ENCODE measurements at regions not wholly inside any gene's neighbourhood (a gene's known extent, or its start where the extent isn't known, plus 50 kb on each side); places are given as distances from the start of the nearest gene placed in this dataset.

DNA sequence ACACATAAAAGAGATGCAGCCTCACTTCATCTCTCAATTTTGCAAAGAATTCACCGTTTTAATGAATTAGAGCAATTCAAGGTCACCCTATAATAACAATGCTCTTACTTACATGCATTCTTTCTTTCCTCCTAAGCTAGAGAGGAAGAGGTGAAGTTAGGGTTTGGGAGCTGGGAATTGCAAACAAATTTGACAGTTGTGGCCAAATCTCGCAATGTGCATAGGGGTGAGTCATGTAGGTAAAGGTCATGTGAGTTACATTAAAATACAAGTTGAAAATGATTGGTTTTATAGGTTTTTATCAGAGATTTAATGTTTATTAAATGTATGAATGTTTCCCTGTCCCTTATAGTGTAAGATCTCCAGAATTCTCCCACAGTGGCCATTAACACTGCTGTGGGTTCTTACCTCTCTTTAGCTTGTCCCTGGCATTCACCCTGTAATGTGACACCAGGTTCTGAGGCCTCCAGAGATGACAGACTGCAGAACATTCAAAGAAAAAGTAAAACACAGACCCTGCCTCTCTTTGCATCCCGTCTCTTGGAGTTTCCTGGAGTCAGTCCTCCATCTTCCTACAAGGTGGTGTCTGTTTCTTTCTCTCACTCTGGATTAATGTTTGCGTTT, 53.7 kb upstream of the LGALSL start:
- TF ChIP-seq CTCF (IDR thresholded peaks at IDR 0.05) (no peak), POLR2AphosphoS5 (IDR thresholded peaks at IDR 0.05) (no peak), POLR2A (IDR thresholded peaks at IDR 0.05) (no peak)
- no peak for DNase-seq (ENCODE audit: low spot score in 2 of 2)
- no peaks in the 10 kb centered on the region for H3K4me1 ChIP-seq
- no peaks in the 10 kb centered on the region for H3K27me3 ChIP-seq
- H3K4me3 ChIP-seq, result no peak overlapping the region
- no peaks in the 10 kb centered on the region for H3K9me3 ChIP-seq
- intact Hi-C loops (cut with DNase I; ENCODE audit: low total_unique reads), result no loop called here
- H3K36me3 ChIP-seq, result no peaks in the 10 kb centered on the region
- no peak overlapping the region for H3K27ac ChIP-seq

GRCh38 chr2:64400733-64401528, 53.0 kb upstream of the LGALSL start:
- intact Hi-C loops (cut with DNase I; ENCODE audit: low total_unique reads), result no loop called here
- Histone ChIP-seq H3K36me3 (no peaks in the 10 kb centered on the region), H3K27ac (peak overlapping the region in 1 of 2 donors; percentile 23), H3K9me3 (no peaks in the 10 kb centered on the region), H3K27me3 (no peaks in the 10 kb centered on the region), H3K4me1 (peaks cover 0 to 4% of the 10 kb centered on the region in 2 donors), H3K4me3 (no peak overlapping the region)
- no peak for DNase-seq (ENCODE audit: low spot score in 2 of 2)
- TF ChIP-seq POLR2A (IDR thresholded peaks at IDR 0.05) (no peak), CTCF (IDR thresholded peaks at IDR 0.05) (no peak), POLR2AphosphoS5 (IDR thresholded peaks at IDR 0.05) (no peak)

GRCh38 chr2:64401529-64401880, 52.5 kb upstream of the LGALSL start:
- DNase-seq (ENCODE audit: low spot score in 2 of 2), result no peak
- H3K27ac ChIP-seq, result peak overlapping the region in 1 of 2 donors; percentile 23
- no peaks in the 10 kb centered on the region for H3K27me3 ChIP-seq
- no peaks in the 10 kb centered on the region for H3K9me3 ChIP-seq
- H3K36me3 ChIP-seq, result no peaks in the 10 kb centered on the region
- intact Hi-C loops (cut with DNase I; ENCODE audit: low total_unique reads), result no loop called here
- H3K4me1 ChIP-seq, result peaks cover 0 to 7% of the 10 kb centered on the region in 2 donors
- H3K4me3 ChIP-seq, result no peak overlapping the region
- TF ChIP-seq CTCF (IDR thresholded peaks at IDR 0.05) (no peak), POLR2AphosphoS5 (IDR thresholded peaks at IDR 0.05) (no peak), POLR2A (IDR thresholded peaks at IDR 0.05) (no peak)

DNA sequence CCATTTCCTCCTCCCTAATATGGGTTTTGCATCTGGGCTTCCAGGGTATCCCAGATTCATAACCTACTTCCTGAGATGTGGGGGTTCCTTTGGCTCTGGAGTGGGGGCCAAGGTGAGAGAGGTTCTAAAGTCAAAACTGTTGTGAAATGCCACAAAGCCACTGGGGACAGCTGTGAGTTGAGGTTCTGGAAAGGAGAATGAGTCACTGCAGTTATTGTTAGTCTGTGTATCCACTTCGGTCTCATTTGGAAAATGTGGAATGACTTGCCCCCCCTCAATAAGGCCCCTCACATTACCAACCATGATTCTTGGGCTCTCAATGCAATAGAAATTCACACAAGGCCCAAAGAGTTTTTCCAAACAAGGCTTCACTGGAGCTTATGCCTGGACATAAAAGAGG, 51.1 kb upstream of the LGALSL start:
- intact Hi-C loops (cut with DNase I; ENCODE audit: low total_unique reads), result no loop called here
- no peak overlapping the region for H3K4me3 ChIP-seq
- H3K27ac ChIP-seq, result peak overlapping the region; percentile 78 to 96
- peaks cover 0 to 7% of the 10 kb centered on the region in 2 donors for H3K4me1 ChIP-seq
- TF ChIP-seq CTCF (IDR thresholded peaks at IDR 0.05) (no peak), POLR2A (IDR thresholded peaks at IDR 0.05) (no peak), POLR2AphosphoS5 (IDR thresholded peaks at IDR 0.05) (no peak)
- no peak for DNase-seq (ENCODE audit: low spot score in 2 of 2)
- no peaks in the 10 kb centered on the region for H3K36me3 ChIP-seq
- no peaks in the 10 kb centered on the region for H3K27me3 ChIP-seq
- H3K9me3 ChIP-seq, result no peaks in the 10 kb centered on the region

GRCh38 chr2:64403426-64403825, 50.5 kb upstream of the LGALSL start:
- peak overlapping the region; percentile 78 to 96 for H3K27ac ChIP-seq
- peaks cover 0 to 7% of the 10 kb centered on the region in 2 donors for H3K4me1 ChIP-seq
- no peak for DNase-seq (ENCODE audit: low spot score in 2 of 2)
- H3K9me3 ChIP-seq, result no peaks in the 10 kb centered on the region
- peak overlapping the region in 1 of 3 donors; percentile 40 for H3K4me3 ChIP-seq
- intact Hi-C loops (cut with DNase I; ENCODE audit: low total_unique reads), result no loop called here
- TF ChIP-seq POLR2AphosphoS5 (IDR thresholded peaks at IDR 0.05) (no peak), CTCF (IDR thresholded peaks at IDR 0.05) (no peak), POLR2A (IDR thresholded peaks at IDR 0.05) (no peak)
- no peaks in the 10 kb centered on the region for H3K36me3 ChIP-seq
- no peaks in the 10 kb centered on the region for H3K27me3 ChIP-seq

All from breast epithelium (tissue), 4 donors.